ENCODE measurements at regions not wholly inside any gene's neighbourhood (a gene's known extent, or its start where the extent isn't known, plus 50 kb on each side); places are given as distances from the start of the nearest gene placed in this dataset.

- TF ChIP-seq POLR2A (IDR thresholded peaks at IDR 0.05) (no peak), CTCF (IDR thresholded peaks at IDR 0.05) (no peak)
Observed at GRCh38 chr7:17706275-17706674, 234.0 kb downstream of the SNX13 start.

All from tibial nerve (tissue), 3 donors.